ENCODE measurements at regions not wholly inside any gene's neighbourhood (a gene's known extent, or its start where the extent isn't known, plus 50 kb on each side); places are given as distances from the start of the nearest gene placed in this dataset.

DNA sequence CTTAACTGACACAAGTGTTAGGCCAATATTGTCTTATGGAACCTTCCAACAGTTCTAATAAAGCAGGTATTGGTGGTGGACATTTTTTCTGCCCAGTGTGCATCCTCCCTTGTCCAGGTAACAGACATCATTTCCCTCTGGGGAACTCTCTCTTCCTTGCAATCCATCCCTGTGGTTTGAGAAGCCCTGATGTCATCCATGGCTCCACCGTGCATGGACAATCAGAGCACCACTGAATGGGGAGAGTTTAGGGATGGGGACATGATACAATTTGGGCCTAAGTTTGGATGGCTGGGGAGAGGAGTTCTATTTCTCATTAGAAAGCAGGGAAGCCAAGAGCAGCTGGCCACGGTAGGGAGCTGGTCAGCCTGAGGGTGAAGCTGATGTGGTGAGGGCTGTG is 60.2 kb upstream of the ZFP64 start:
- TF ChIP-seq, protein P1, sequence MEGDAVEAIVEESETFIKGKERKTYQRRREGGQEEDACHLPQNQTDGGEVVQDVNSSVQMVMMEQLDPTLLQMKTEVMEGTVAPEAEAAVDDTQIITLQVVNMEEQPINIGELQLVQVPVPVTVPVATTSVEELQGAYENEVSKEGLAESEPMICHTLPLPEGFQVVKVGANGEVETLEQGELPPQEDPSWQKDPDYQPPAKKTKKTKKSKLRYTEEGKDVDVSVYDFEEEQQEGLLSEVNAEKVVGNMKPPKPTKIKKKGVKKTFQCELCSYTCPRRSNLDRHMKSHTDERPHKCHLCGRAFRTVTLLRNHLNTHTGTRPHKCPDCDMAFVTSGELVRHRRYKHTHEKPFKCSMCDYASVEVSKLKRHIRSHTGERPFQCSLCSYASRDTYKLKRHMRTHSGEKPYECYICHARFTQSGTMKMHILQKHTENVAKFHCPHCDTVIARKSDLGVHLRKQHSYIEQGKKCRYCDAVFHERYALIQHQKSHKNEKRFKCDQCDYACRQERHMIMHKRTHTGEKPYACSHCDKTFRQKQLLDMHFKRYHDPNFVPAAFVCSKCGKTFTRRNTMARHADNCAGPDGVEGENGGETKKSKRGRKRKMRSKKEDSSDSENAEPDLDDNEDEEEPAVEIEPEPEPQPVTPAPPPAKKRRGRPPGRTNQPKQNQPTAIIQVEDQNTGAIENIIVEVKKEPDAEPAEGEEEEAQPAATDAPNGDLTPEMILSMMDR (conservative IDR thresholded peaks at IDR 0.05; ENCODE audit: low read length) = no peak
- TF ChIP-seq EZH2phosphoT487 (IDR thresholded peaks at IDR 0.05; ENCODE audit: borderline replicate concordance, low read depth, low read length) = no peak
